Stomach (tissue), 4 donors: ENCODE measurements at regions not wholly inside any gene's neighbourhood (a gene's known extent, or its start where the extent isn't known, plus 50 kb on each side); places are given as distances from the start of the nearest gene placed in this dataset.

Experiments used
- POLR2A ChIP-seq, 4 donors: fragments of 450-650 bp; IDR thresholded peaks; one replicate each; pipeline ENCODE4 v1.6.1; 2016; ENCODE audit warnings: antibody characterized with exemption in 4 of 4, control low read depth in 2 of 4, mild to moderate bottlenecking in 1 of 4, moderate library complexity in 1 of 4
- POLR2AphosphoS5 ChIP-seq, 3 donors: sonication (generic); formaldehyde crosslinking; IDR thresholded peaks; one replicate each; pipeline ENCODE4 v1.6.1; 2016; ENCODE audit warnings: antibody characterized with exemption in 3 of 3
- TF ChIP-seq, protein P1 (sequence below), 7 experiments: fragments of 450-650 bp in 4 of 7; fragments of 200-600 bp in 3 of 7; sonication (generic) in 3 of 7; IDR thresholded peaks; one replicate each; pipeline ENCODE4 v1.5.1; 2016 to 2019; ENCODE audit warnings: antibody characterized with exemption in 7 of 7, control low read depth in 2 of 7, mild to moderate bottlenecking in 1 of 7

DNA sequence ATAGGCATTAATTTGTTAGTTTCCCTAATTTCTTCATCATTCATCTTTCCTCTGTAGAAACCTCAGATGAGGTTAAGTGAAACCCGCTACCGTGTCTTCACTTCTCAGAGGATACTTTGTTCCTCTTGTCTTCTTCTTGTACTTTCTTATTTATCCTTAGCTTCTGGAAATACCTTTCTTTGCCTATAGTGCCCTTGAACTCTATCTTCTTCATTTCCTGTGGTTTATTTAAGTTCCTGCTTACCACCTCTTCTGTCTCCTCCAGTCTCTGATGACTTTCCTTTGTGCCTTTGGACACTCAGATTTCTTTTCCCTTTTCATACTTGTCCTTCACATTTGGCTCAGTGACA is 159.6 kb upstream of the LEF1 start:
- no peak for TF ChIP-seq POLR2A (IDR thresholded peaks at IDR 0.05)
- TF ChIP-seq, protein P1, sequence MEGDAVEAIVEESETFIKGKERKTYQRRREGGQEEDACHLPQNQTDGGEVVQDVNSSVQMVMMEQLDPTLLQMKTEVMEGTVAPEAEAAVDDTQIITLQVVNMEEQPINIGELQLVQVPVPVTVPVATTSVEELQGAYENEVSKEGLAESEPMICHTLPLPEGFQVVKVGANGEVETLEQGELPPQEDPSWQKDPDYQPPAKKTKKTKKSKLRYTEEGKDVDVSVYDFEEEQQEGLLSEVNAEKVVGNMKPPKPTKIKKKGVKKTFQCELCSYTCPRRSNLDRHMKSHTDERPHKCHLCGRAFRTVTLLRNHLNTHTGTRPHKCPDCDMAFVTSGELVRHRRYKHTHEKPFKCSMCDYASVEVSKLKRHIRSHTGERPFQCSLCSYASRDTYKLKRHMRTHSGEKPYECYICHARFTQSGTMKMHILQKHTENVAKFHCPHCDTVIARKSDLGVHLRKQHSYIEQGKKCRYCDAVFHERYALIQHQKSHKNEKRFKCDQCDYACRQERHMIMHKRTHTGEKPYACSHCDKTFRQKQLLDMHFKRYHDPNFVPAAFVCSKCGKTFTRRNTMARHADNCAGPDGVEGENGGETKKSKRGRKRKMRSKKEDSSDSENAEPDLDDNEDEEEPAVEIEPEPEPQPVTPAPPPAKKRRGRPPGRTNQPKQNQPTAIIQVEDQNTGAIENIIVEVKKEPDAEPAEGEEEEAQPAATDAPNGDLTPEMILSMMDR (IDR thresholded peaks at IDR 0.05) = no peak
- TF ChIP-seq POLR2AphosphoS5 (IDR thresholded peaks at IDR 0.05) = no peak
